Keratinocyte (primary cell): ENCODE measurements at regions not wholly inside any gene's neighbourhood (a gene's known extent, or its start where the extent isn't known, plus 50 kb on each side); places are given as distances from the start of the nearest gene placed in this dataset.

ENCODE experiments used
- DNase-seq: peaks from one replicate; pipeline ENCODE4 v3.0.0-alpha.2; 2011; ENCODE audit warnings: low read depth, missing footprints, low spot score
- FAIRE-seq: peaks from 2 replicates; lab custom pipeline; 2011; peaks lifted over from hg19 to GRCh38; lab: Jason Lieb, UNC
- H2AFZ ChIP-seq: 2 replicates; pipeline ENCODE4 v1.6.0; 2012; ENCODE audit warnings: low read length, control low read depth, inconsistent platforms; ENCODE audit not compliant: control insufficient read depth
- H3K27ac ChIP-seq: 2 replicates; pipeline ENCODE4 v1.5.1; 2011; ENCODE audit warnings: low read length; ENCODE audit not compliant: control insufficient read depth, insufficient read depth
- H3K27me3 ChIP-seq: 3 replicates; pipeline ENCODE4 v1.6.0; 2011; ENCODE audit warnings: low read length; ENCODE audit not compliant: control insufficient read depth, insufficient read depth; ENCODE audit errors: extremely low read depth
- H3K36me3 ChIP-seq, 2 experiments: 2 replicates in 1 of 2; 3 replicates in 1 of 2; pipeline ENCODE4 v1.5.1; 2011; ENCODE audit warnings: low read length in 2 of 2, mild to moderate bottlenecking in 1 of 2; ENCODE audit not compliant: control insufficient read depth in 2 of 2, insufficient read depth in 2 of 2; ENCODE audit errors: extremely low read depth in 1 of 2
- H3K4me1 ChIP-seq: 3 replicates; pipeline ENCODE4 v1.5.1; 2011; ENCODE audit warnings: low read length; ENCODE audit not compliant: control insufficient read depth, insufficient read depth; ENCODE audit errors: extremely low read depth
- H3K4me2 ChIP-seq: 3 replicates; pipeline ENCODE4 v1.6.0; 2011; ENCODE audit warnings: low read depth, low read length; ENCODE audit not compliant: control insufficient read depth, insufficient read depth; ENCODE audit errors: extremely low read depth
- H3K4me3 ChIP-seq, 3 experiments: fragments of 200-600 bp in 1 of 3; sonication (generic) in 1 of 3; 2 replicates in 2 of 3; 3 replicates in 1 of 3; pipeline ENCODE4 v1.5.1; 2011 to 2016; ENCODE audit warnings: low read length in 3 of 3, mild to moderate bottlenecking in 3 of 3, control low read depth in 2 of 3, inconsistent platforms in 1 of 3, low read depth in 1 of 3, mixed read lengths in 1 of 3, mixed run types in 1 of 3, moderate library complexity in 1 of 3; ENCODE audit not compliant: control insufficient read depth in 2 of 3, insufficient read depth in 2 of 3; ENCODE audit errors: extremely low read depth in 1 of 3
- H3K79me2 ChIP-seq: 2 replicates; pipeline ENCODE4 v1.6.0; 2012; ENCODE audit warnings: low read length; ENCODE audit not compliant: control insufficient read depth, insufficient read depth
- H3K9ac ChIP-seq: 3 replicates; pipeline ENCODE4 v1.6.0; 2011; ENCODE audit warnings: low read length; ENCODE audit not compliant: control insufficient read depth, insufficient read depth; ENCODE audit errors: extremely low read depth
- H3K9me1 ChIP-seq: 3 replicates; pipeline ENCODE4 v1.6.0; 2011; ENCODE audit warnings: low read length; ENCODE audit not compliant: control insufficient read depth, insufficient read depth; ENCODE audit errors: extremely low read depth
- H3K9me3 ChIP-seq: 2 replicates; pipeline ENCODE4 v1.5.1; 2012; ENCODE audit warnings: low read depth, low read length; ENCODE audit not compliant: control insufficient read depth
- H4K20me1 ChIP-seq: 3 replicates; pipeline ENCODE4 v1.6.0; 2011; ENCODE audit warnings: low read length; ENCODE audit not compliant: control insufficient read depth, insufficient read depth; ENCODE audit errors: extremely low read depth
- CTCF ChIP-seq, 3 experiments: IDR thresholded peaks in 1 of 3; conservative IDR thresholded peaks in 1 of 3; optimal IDR thresholded peaks in 1 of 3; 2 replicates in 2 of 3; 3 replicates in 1 of 3; pipeline versions ENCODE3 to v1.5.1; 2011; ENCODE audit warnings: low read length in 3 of 3, mild to moderate bottlenecking in 3 of 3, moderate library complexity in 2 of 3, control low read depth in 1 of 3, inconsistent platforms in 1 of 3; ENCODE audit not compliant: insufficient read depth in 2 of 3; ENCODE audit errors: extremely low read depth in 1 of 3
- EZH2 ChIP-seq: IDR thresholded peaks from one replicate; pipeline ENCODE4 v1.6.1; 2012; ENCODE audit warnings: inconsistent platforms, mild to moderate bottlenecking, low read length, moderate library complexity
- dilution Hi-C: fragments of 300-500 bp; cut with MboI; formaldehyde crosslinking; loops from one replicate; pipeline ENCODE4 v1.7.0; 2020; ENCODE audit warnings: low sequenced_read_pairs; ENCODE audit not compliant: extremely low pct_ligation_motif_present

- Histone ChIP-seq H3K4me1 (no peaks in the 10 kb centered on the region), H3K27ac (no peak overlapping the region), H3K36me3 (no peaks in the 10 kb centered on the region), H3K9me3 (no peaks in the 10 kb centered on the region), H3K4me3 (no peak overlapping the region), H2AFZ (no peak overlapping the region), H3K9me1 (no peaks in the 10 kb centered on the region), H3K27me3 (peaks cover 6% of the 10 kb centered on the region), H3K4me2 (no peak overlapping the region), H3K9ac (no peak overlapping the region), H3K79me2 (no peaks in the 10 kb centered on the region), H4K20me1 (no peaks in the 10 kb centered on the region)
- no peak for DNase-seq
- FAIRE-seq, result no peak
- TF ChIP-seq CTCF (optimal IDR thresholded peaks at IDR 0.05 in 1 of 3, IDR thresholded peaks at IDR 0.05 in 1 of 3, conservative IDR thresholded peaks at IDR 0.05 in 1 of 3; ENCODE audit: extremely low read depth in 1 of 3, insufficient read depth in 2 of 3, low read length in 3 of 3), result no peak
- dilution Hi-C loops, result no loop called here
These were observed 128.6 kb downstream of the POLR2M start for GRCh38 chr15:57835119-57835518.

GRCh38 chr15:57849317-57849716, 142.8 kb downstream of the POLR2M start:
- FAIRE-seq (no peak), DNase-seq (no peak)
- no peak overlapping the region for H3K4me2 ChIP-seq
- H3K9ac ChIP-seq, result no peak overlapping the region
- no peaks in the 10 kb centered on the region for H3K4me1 ChIP-seq
- no peaks in the 10 kb centered on the region for H4K20me1 ChIP-seq
- no peaks in the 10 kb centered on the region for H3K36me3 ChIP-seq
- H3K4me3 ChIP-seq, result no peak overlapping the region
- H3K9me3 ChIP-seq, result no peaks in the 10 kb centered on the region
- H2AFZ ChIP-seq, result no peak overlapping the region
- peaks cover 3% of the 10 kb centered on the region for H3K27me3 ChIP-seq
- dilution Hi-C loops, result no loop called here
- TF ChIP-seq CTCF (optimal IDR thresholded peaks at IDR 0.05 in 1 of 3, IDR thresholded peaks at IDR 0.05 in 1 of 3, conservative IDR thresholded peaks at IDR 0.05 in 1 of 3; ENCODE audit: extremely low read depth in 1 of 3, insufficient read depth in 2 of 3, low read length in 3 of 3) (no peak), EZH2 (no peak)
- no peaks in the 10 kb centered on the region for H3K79me2 ChIP-seq
- no peak overlapping the region for H3K27ac ChIP-seq
- H3K9me1 ChIP-seq, result no peaks in the 10 kb centered on the region
